ENCODE measurements at regions not wholly inside any gene's neighbourhood (a gene's known extent, or its start where the extent isn't known, plus 50 kb on each side); places are given as distances from the start of the nearest gene placed in this dataset.

DNA sequence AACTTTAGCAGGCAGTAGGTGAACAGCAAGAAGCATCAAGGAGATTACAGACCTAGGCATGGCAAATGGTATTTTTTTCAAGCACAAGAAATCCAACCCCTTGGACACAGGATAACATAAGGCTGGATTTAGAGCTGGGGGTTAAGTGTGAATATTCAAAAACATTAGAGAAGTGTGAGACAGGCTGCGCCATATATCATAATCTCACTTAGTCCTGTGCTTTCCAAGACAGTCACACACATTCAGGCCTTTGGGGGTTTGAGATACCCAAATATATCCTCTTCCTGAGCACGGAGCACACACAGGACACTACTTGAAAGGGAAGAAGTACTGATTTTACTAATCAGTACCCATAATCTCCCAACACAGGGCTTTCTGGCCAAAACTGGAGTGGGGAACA, 83.0 kb upstream of the CLDN18 start:
- no peak overlapping the region for H3K14ac ChIP-seq (ENCODE audit: insufficient read length)
- POLR2A ChIA-PET (ENCODE audit: partially characterized antibody): no interaction called here
- no peak overlapping the region for H2AK5ac ChIP-seq (ENCODE audit: low read depth, low read length)
- no peak for FAIRE-seq
- no peak overlapping the region for H4K8ac ChIP-seq (ENCODE audit: extremely low read depth, insufficient read depth, low read length)
- no peak overlapping the region for H3K18ac ChIP-seq (ENCODE audit: extremely low read depth, low read length)
- H3K79me1 ChIP-seq (ENCODE audit: low read depth, low read length): no peaks in the 10 kb centered on the region
- no peak overlapping the region for H3K27ac ChIP-seq (ENCODE audit: low read depth, low read length)
- no peaks in the 10 kb centered on the region for H3K79me2 ChIP-seq (ENCODE audit: control insufficient read depth in 1 of 2, insufficient read depth in 2 of 2, low read length in 2 of 2)
- H3K4me2 ChIP-seq (ENCODE audit: insufficient read depth in 1 of 2, low read depth in 2 of 2, low read length in 2 of 2): no peak overlapping the region
- H3K9me3 ChIP-seq (ENCODE audit: insufficient read depth in 2 of 2, low read depth in 1 of 2, low read length in 1 of 2): no peaks in the 10 kb centered on the region
- WGBS, 2 experiments (ENCODE audit: extremely low coverage in 1 of 2, insufficient coverage in 1 of 2, insufficient read length in 1 of 2, insufficient replicate concordance in 2 of 2, low coverage in 1 of 2, low lambda C conversion rate in 2 of 2, missing lambda C conversion rate in 1 of 2): 95% methylated on average over 2 of the region's 2 CpGs; no CpG with 5 or more reads in 1 of the 2 experiments
- H3K9ac ChIP-seq (replicated peaks in 1 of 4; ENCODE audit: extremely low read depth in 1 of 4, low read depth in 3 of 4, low read length in 3 of 4): no peak overlapping the region
- H3K4me1 ChIP-seq (replicated peaks in 1 of 4; ENCODE audit: control insufficient read depth in 3 of 4, insufficient read depth in 4 of 4, low read length in 3 of 4): no peaks in the 10 kb centered on the region
- no peaks in the 10 kb centered on the region for H3K23me2 ChIP-seq (ENCODE audit: low read depth, low read length)
- TF ChIP-seq, protein P1, sequence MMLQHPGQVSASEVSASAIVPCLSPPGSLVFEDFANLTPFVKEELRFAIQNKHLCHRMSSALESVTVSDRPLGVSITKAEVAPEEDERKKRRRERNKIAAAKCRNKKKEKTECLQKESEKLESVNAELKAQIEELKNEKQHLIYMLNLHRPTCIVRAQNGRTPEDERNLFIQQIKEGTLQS (IDR thresholded peaks at IDR 0.05; ENCODE audit: insufficient read depth, low read depth, low read length): no peak
- TF ChIP-seq RNF2 (IDR thresholded peaks at IDR 0.05; ENCODE audit: borderline replicate concordance, low read depth, low read length, missing control alignments, poor library complexity, severe bottlenecking): no peak
- TF ChIP-seq NRF1 (IDR thresholded peaks at IDR 0.05; ENCODE audit: low read depth, low read length): no peak
- no peak for TF ChIP-seq KDM1A (IDR thresholded peaks at IDR 0.05; ENCODE audit: borderline replicate concordance, low read length)
- H2AFZ ChIP-seq (ENCODE audit: low read length): no peak overlapping the region
- no peak overlapping the region for H2BK5ac ChIP-seq (ENCODE audit: low read depth, low read length)
- no peak overlapping the region for H4K91ac ChIP-seq (replicated peaks; ENCODE audit: insufficient read length, low read length)
- H3K23ac ChIP-seq (ENCODE audit: insufficient read length): no peak overlapping the region
- no peak overlapping the region for H2BK15ac ChIP-seq (ENCODE audit: low read length)
- no peak overlapping the region for H4K5ac ChIP-seq (ENCODE audit: insufficient read length, low read depth, low read length)
- H3K4ac ChIP-seq (replicated peaks; ENCODE audit: insufficient read length, low read depth, low read length): no peak overlapping the region
- H2BK20ac ChIP-seq (ENCODE audit: low read length): no peak overlapping the region
- no peaks in the 10 kb centered on the region for H3K27me3 ChIP-seq (replicated peaks in 1 of 4; ENCODE audit: control insufficient read depth in 3 of 4, extremely low read depth in 1 of 4, insufficient read depth in 3 of 4, low read length in 3 of 4)
- no peaks in the 10 kb centered on the region for H4K20me1 ChIP-seq (replicated peaks in 1 of 2; ENCODE audit: control insufficient read depth in 1 of 2, insufficient read depth in 2 of 2, low read length in 2 of 2)
- H3K56ac ChIP-seq (replicated peaks; ENCODE audit: insufficient read length, low read depth, low read length): no peak overlapping the region
- no peak overlapping the region for H3K4me3 ChIP-seq (ENCODE audit: extremely low read depth in 1 of 4, insufficient read depth in 2 of 4, low read depth in 3 of 4, low read length in 4 of 4)
- CTCF ChIA-PET (ENCODE audit: partially characterized antibody): interaction anchor here (1.1 to 1.3 kb wide), 2 partner anchors 11 to 818 kb away, joined by 3 to 4 read pairs; no protein-coding TSS in a partner anchor
- no peak for DNase-seq (ENCODE audit: low read depth in 1 of 2, low spot score in 2 of 2)
- no peak overlapping the region for H2BK12ac ChIP-seq (ENCODE audit: low read depth, low read length)
- H3K36me3 ChIP-seq (ENCODE audit: control insufficient read depth in 2 of 4, insufficient read depth in 4 of 4, low read length in 3 of 4): no peaks in the 10 kb centered on the region
- no peak overlapping the region for H2BK120ac ChIP-seq (replicated peaks; ENCODE audit: low read depth, low read length)

Measured in H1 (cell line).